Muscle of leg (tissue), 3 donors: ENCODE measurements at regions not wholly inside any gene's neighbourhood (a gene's known extent, or its start where the extent isn't known, plus 50 kb on each side); places are given as distances from the start of the nearest gene placed in this dataset.

ENCODE experiments used
- DNase-seq: peaks from one replicate; pipeline ENCODE4 v3.0.0; 2013
- H3K27ac ChIP-seq: one replicate; pipeline ENCODE4 v1.5.1; 2013; ENCODE audit warnings: mild to moderate bottlenecking, low read length, control low read depth
- H3K27me3 ChIP-seq: one replicate; pipeline ENCODE4 v1.6.1; 2013; ENCODE audit warnings: low read length; ENCODE audit not compliant: control insufficient read depth, insufficient read depth
- H3K36me3 ChIP-seq: one replicate; pipeline ENCODE4 v1.6.1; 2013; ENCODE audit warnings: low read length; ENCODE audit not compliant: control insufficient read depth, insufficient read depth
- H3K4me1 ChIP-seq: one replicate; pipeline ENCODE4 v1.6.1; 2013; ENCODE audit warnings: low read length; ENCODE audit not compliant: control insufficient read depth, insufficient read depth
- H3K4me3 ChIP-seq: one replicate; pipeline ENCODE4 v1.5.1; 2013; ENCODE audit warnings: low read length, control low read depth
- H3K9me3 ChIP-seq: replicated peaks from 2 replicates; pipeline ENCODE4 v1.6.1; 2013; ENCODE audit warnings: low read depth, low read length; ENCODE audit not compliant: control insufficient read depth
- WGBS: methylation state at CpG from one replicate; pipeline ENCODE4 v1.1.5; 2013; ENCODE audit warnings: missing lambda C conversion rate; ENCODE audit not compliant: insufficient coverage; 5-methylcytosine and 5-hydroxymethylcytosine counted together

- Histone ChIP-seq H3K9me3 (no peaks in the 10 kb centered on the region), H3K27me3 (peaks cover 12% of the 10 kb centered on the region), H3K36me3 (no peaks in the 10 kb centered on the region), H3K27ac (no peak overlapping the region), H3K4me1 (no peaks in the 10 kb centered on the region), H3K4me3 (no peak overlapping the region)
- DNase-seq, result no peak
- WGBS, result no CpG with 5 or more reads among the region's 1 CpG
These were observed 124.3 kb downstream of the FOXD2 start for GRCh38 chr1:47562147-47562546.

GRCh38 chr1:47562799-47563198 lies 125.0 kb downstream of the FOXD2 start:
- Histone ChIP-seq H3K9me3 (no peaks in the 10 kb centered on the region), H3K4me3 (no peak overlapping the region), H3K4me1 (no peaks in the 10 kb centered on the region), H3K27ac (no peak overlapping the region), H3K36me3 (no peaks in the 10 kb centered on the region), H3K27me3 (peaks cover 12% of the 10 kb centered on the region)
- 100% methylated on average over 1 of the region's 1 CpG for WGBS
- no peak for DNase-seq

DNA sequence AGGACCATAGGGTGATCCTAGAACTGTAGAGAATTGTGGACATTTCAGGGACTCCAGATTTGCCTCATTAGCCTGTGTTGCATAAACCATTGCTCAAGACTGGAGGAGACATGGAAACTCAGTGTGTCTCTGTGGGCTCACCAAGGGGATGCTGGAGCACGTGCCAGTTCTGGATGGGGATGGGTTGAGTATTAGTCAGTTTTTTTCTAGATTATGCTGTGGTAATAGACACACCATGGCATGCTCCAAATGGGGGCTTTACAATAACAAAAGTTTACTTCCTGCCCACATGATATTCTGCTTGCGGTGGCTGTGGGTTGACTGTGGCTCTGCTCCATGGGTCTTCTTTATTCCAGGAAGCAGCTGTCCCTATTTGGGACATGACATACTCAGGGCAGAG lies 125.4 kb downstream of the FOXD2 start:
- DNase-seq, result no peak
- H3K9me3 ChIP-seq, result no peaks in the 10 kb centered on the region
- H3K27me3 ChIP-seq, result peaks cover 12% of the 10 kb centered on the region
- no peak overlapping the region for H3K27ac ChIP-seq
- 55% methylated on average over 1 of the region's 2 CpGs for WGBS
- H3K36me3 ChIP-seq, result no peaks in the 10 kb centered on the region
- no peaks in the 10 kb centered on the region for H3K4me1 ChIP-seq
- H3K4me3 ChIP-seq, result no peak overlapping the region

GRCh38 chr1:47564570-47564969 lies 126.7 kb downstream of the FOXD2 start:
- Histone ChIP-seq H3K27ac (no peak overlapping the region), H3K9me3 (no peaks in the 10 kb centered on the region), H3K4me3 (no peak overlapping the region), H3K36me3 (no peaks in the 10 kb centered on the region), H3K4me1 (peaks cover 3% of the 10 kb centered on the region), H3K27me3 (peaks cover 10% of the 10 kb centered on the region)
- DNase-seq, result no peak

DNA sequence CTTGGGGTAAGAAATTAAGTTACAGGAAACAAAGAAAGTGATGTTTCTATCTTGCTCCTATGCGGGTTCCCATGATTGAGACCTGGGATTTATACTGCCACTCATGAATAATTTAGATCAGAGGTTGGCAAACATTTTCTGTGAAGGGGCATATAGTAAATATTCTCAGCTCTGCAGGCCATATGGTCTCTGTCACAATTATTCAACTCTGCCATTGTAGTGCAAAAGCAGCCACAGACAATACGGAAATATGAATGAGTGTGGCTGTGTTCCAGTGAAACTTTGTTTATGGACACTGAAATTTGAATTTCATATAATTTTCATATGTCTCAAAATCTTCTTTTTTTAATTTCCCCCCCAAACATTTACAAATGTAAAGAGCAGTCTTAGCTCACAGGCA lies 127.2 kb downstream of the FOXD2 start:
- peaks cover 6% of the 10 kb centered on the region for H3K4me1 ChIP-seq
- H3K4me3 ChIP-seq, result no peak overlapping the region
- peaks cover 10% of the 10 kb centered on the region for H3K27me3 ChIP-seq
- no peaks in the 10 kb centered on the region for H3K36me3 ChIP-seq
- no peaks in the 10 kb centered on the region for H3K9me3 ChIP-seq
- no peak for DNase-seq
- no CpG with 5 or more reads among the region's 2 CpGs for WGBS
- H3K27ac ChIP-seq, result no peak overlapping the region

- H3K4me1 ChIP-seq, result peaks cover 9% of the 10 kb centered on the region
- no peak overlapping the region for H3K27ac ChIP-seq
- H3K36me3 ChIP-seq, result no peaks in the 10 kb centered on the region
- no peak overlapping the region for H3K4me3 ChIP-seq
- H3K27me3 ChIP-seq, result peaks cover 6% of the 10 kb centered on the region
- DNase-seq, result no peak
- 57% methylated on average over 8 of the region's 8 CpGs for WGBS
- H3K9me3 ChIP-seq, result no peaks in the 10 kb centered on the region
These were observed 127.8 kb downstream of the FOXD2 start for GRCh38 chr1:47565676-47566075.

GRCh38 chr1:47568763-47569162 lies 130.9 kb downstream of the FOXD2 start:
- no peaks in the 10 kb centered on the region for H3K36me3 ChIP-seq
- no peak overlapping the region for H3K27ac ChIP-seq
- peaks cover 14% of the 10 kb centered on the region for H3K27me3 ChIP-seq
- H3K4me1 ChIP-seq, result peaks cover 9% of the 10 kb centered on the region
- H3K9me3 ChIP-seq, result no peaks in the 10 kb centered on the region
- DNase-seq, result peak; percentile 65
- WGBS, result 42% methylated on average over 2 of the region's 5 CpGs
- H3K4me3 ChIP-seq, result no peak overlapping the region

GRCh38 chr1:47569261-47569660 lies 131.4 kb downstream of the FOXD2 start:
- no peak for DNase-seq
- Histone ChIP-seq H3K4me1 (peaks cover 9% of the 10 kb centered on the region), H3K27ac (no peak overlapping the region), H3K9me3 (no peaks in the 10 kb centered on the region), H3K27me3 (peaks cover 12% of the 10 kb centered on the region), H3K4me3 (no peak overlapping the region), H3K36me3 (no peaks in the 10 kb centered on the region)
- no CpG with 5 or more reads among the region's 5 CpGs for WGBS

DNA sequence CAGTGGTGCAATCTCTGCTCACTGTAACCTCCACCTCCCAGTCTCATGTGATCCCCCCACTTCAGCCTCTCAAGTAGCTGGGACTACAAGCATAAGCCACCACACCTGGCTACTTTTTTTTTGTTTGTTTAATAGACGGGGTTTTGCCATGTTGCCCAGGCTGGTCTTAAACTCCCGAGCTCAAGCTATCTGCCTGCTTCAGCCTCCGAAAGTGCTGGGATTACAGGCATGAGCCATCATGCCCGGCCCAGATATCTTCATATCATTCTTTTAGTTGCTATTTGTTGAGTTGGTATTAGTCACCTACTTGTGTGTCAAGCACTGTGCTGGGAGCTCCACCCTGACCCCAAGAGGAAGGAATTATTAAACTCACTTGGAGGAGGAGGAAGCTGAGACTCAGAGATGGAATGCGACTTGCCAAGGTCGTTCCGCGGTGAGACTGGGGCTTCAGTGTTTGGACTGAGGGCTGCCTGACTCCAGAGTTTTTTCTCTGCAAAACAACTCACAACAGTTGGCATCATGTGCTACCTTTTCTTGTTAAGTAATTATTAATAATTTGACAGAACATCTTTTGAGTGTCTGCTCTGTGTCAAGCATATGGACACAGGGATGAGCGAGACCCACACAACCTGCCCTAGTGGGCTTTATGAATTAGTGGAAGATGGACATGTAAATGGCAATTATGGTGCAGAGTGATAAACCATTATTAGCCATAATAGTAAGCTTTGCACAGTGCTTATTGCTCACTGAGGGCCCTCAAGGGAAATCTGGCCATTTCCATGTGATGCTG lies 132.0 kb downstream of the FOXD2 start:
- no peaks in the 10 kb centered on the region for H3K9me3 ChIP-seq
- H3K4me1 ChIP-seq, result peaks cover 9% of the 10 kb centered on the region
- no peaks in the 10 kb centered on the region for H3K36me3 ChIP-seq
- H3K27me3 ChIP-seq, result peaks cover 12% of the 10 kb centered on the region
- H3K27ac ChIP-seq, result no peak overlapping the region
- WGBS, result 80% methylated on average over 1 of the region's 9 CpGs
- peak; percentile 79 for DNase-seq
- H3K4me3 ChIP-seq, result no peak overlapping the region

GRCh38 chr1:47571161-47571560 lies 133.3 kb downstream of the FOXD2 start:
- no peaks in the 10 kb centered on the region for H3K9me3 ChIP-seq
- no peak for DNase-seq
- no peak overlapping the region for H3K27ac ChIP-seq
- WGBS, result no CpG with 5 or more reads among the region's 5 CpGs
- H3K4me1 ChIP-seq, result peaks cover 9% of the 10 kb centered on the region
- H3K27me3 ChIP-seq, result peaks cover 16% of the 10 kb centered on the region
- no peak overlapping the region for H3K4me3 ChIP-seq
- no peaks in the 10 kb centered on the region for H3K36me3 ChIP-seq

- Histone ChIP-seq H3K27me3 (peaks cover 16% of the 10 kb centered on the region), H3K4me1 (peaks cover 9% of the 10 kb centered on the region), H3K9me3 (no peaks in the 10 kb centered on the region), H3K4me3 (no peak overlapping the region), H3K27ac (no peak overlapping the region), H3K36me3 (no peaks in the 10 kb centered on the region)
- no peak for DNase-seq
- 97% methylated on average over 2 of the region's 2 CpGs for WGBS
These were observed 134.1 kb downstream of the FOXD2 start for GRCh38 chr1:47571952-47572351.
